GM18858 (cell line): ENCODE measurements at regions not wholly inside any gene's neighbourhood (a gene's known extent, or its start where the extent isn't known, plus 50 kb on each side); places are given as distances from the start of the nearest gene placed in this dataset.
"Not testable (repeated sequence)": the region's sequence is repeated elsewhere in the genome, so short reads cannot be mapped to it uniquely, and the experiment has no call there.

Experiments used
- ATAC-seq: cut with Tn5 transposase; IDR thresholded peaks from one replicate; pipeline ENCODE4 v1.9.1; 2021; ENCODE audit not compliant: unreplicated experiment

DNA sequence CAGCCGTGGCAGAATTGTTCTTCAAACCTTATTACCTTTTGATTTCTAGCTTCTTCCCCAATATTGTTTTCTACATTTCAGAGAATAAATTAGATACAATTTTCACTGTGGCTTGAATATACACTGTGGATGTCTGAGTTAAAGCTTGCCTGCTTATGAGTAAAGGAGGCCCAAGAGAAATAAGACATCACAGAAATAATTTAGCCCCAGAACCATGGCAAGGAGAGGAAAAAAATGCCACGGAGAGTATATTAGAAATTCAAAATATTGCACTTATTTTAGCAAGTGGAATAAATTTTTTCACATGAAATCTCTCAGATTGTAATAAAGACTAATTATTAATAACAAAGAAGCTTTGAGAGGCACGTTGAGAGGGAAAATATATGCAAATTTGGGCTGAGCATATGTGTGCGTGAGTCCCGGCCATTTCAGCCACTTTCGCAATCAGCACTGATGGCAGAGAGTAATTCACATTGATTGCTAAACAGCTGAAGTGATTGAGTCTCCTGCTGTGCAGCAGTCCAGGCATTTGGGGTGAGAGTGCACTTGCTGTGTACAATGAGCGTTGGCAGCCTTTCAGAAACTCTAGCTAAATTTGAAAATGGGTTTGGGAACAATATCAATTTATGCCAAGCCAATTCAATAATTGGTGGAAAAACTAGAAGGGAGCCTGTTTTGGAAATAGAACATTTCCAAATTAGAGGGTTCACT is 596.0 kb downstream of the EPM2A start:
- no peak for ATAC-seq

GRCh38 chr6:145139895-145140294 is 595.4 kb downstream of the EPM2A start:
- ATAC-seq: no peak

- no peak for ATAC-seq
Measured at GRCh38 chr6:145141572-145141971, 593.7 kb downstream of the EPM2A start.

DNA sequence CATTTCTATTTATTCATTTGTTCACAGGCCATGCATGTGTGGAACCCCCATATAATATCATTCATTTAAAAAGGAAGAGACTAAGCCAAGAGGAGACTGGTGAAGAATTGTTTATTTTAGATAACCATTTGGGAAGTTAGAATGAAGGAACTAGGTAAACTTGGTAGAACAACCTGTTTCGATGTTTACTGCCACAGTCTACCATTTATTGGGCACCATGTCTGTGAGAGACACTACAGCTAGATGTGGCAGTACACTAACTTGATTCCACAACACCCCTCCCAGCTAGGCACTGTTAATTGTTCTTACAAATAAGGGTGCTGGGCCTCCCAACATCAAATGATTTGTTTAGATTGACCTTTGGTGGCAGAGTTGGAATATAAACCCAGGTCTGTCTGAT is 592.4 kb downstream of the EPM2A start:
- ATAC-seq: no peak

DNA sequence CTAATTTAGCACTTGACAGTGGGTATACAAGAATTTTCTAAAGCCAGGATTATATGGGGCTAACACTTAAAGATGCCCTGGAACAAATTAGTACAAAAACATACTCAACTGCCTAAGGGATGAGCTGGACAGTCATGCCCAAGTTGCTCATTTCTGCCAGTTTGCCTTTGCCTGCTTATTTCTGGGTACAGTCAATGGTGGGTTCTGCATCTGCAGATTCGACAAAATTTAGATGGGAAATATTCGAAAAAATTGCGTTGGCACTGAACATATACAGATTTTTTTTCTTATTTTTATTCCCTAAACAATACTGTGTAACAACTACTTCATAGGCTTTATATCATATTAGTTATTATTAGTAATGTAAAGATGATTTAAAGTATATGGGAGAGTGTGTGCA is 591.9 kb downstream of the EPM2A start:
- ATAC-seq: no peak

DNA sequence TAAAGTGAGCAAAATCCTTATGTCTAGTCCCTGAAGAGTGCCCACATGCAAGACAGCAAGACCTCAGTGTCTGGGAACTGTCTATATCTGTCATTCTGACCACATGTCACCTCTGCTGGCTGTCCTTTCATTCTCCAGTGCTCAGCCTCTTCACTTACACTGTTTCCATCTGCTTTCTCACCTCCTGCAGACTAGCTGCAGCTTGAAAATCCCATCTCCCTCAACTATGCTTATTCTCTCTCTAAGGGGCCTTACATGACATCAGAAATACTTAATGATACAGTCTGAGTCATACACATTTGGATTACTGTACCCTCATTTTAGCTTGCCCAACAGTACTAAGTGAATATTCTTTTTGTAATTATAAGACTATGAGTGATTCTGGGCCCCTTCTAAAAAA is 587.8 kb downstream of the EPM2A start:
- no peak for ATAC-seq

GRCh38 chr6:145147981-145148749 is 587.2 kb downstream of the EPM2A start:
- peak; percentile 54 for ATAC-seq

GRCh38 chr6:145148776-145149175 is 586.5 kb downstream of the EPM2A start:
- ATAC-seq: no peak

GRCh38 chr6:145151624-145152023 is 583.7 kb downstream of the EPM2A start:
- no peak for ATAC-seq

GRCh38 chr6:145153495-145153894 is 581.8 kb downstream of the EPM2A start:
- ATAC-seq: no peak

DNA sequence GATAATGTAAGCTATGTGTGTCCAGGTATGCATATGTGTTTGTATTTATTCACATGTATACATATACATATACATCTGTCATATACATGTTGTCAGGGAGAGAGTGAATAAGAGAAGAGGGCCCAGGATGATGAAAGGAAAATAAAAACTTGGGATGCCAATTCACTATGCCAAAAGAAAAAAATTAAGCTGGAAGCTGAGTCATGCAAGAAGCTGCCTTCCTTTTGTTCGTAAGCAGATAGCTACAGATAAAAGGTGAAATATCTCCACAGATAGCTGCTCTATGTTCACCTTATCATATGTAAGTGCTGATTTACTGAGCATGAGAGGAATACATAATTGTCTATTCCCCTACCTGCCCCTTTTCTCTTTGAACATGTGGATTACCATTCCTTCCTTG is 579.9 kb downstream of the EPM2A start:
- no peak for ATAC-seq

- no peak for ATAC-seq
Measured at GRCh38 chr6:145155873-145156782, 579.2 kb downstream of the EPM2A start.

- ATAC-seq: not testable (repeated sequence)
Measured at GRCh38 chr6:145158636-145159035, 576.7 kb downstream of the EPM2A start.

DNA sequence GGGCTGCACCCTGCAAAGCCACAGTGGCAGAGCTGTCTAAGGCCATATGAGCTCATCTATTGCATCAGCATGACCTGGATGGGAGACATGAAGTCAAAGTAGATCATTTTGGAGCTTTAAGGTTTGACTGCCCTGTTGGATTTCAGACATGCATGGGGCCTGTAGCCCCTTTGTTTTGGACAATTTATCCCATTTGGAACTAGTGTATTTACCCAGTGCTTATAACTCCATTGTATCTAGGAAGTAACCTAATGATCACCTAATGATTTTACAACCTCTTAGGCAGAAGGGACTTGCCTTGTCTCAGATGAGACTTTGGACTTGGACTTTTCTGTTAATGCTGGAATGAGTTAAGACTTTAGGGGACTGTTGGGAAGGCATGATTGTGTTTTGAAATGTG is 575.4 kb downstream of the EPM2A start:
- no peak for ATAC-seq

DNA sequence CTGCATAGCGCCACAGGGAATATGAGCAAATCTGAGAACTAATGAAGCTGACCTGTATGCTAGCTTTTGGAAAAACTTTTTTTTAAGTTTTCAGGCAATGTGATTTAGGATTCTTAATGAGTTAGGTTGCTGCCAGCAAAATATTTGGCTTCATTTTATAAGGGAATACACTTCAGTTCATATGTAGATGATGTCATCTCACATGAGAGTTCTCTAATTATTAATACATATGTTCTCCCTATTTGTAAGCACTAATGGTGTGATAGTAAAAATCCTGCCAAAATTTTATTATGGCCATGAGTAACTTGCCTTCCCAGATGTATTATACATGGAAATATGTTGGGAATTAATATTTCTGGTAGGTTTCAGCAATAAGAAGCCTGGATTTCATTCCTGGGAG is 573.8 kb downstream of the EPM2A start:
- no peak for ATAC-seq

DNA sequence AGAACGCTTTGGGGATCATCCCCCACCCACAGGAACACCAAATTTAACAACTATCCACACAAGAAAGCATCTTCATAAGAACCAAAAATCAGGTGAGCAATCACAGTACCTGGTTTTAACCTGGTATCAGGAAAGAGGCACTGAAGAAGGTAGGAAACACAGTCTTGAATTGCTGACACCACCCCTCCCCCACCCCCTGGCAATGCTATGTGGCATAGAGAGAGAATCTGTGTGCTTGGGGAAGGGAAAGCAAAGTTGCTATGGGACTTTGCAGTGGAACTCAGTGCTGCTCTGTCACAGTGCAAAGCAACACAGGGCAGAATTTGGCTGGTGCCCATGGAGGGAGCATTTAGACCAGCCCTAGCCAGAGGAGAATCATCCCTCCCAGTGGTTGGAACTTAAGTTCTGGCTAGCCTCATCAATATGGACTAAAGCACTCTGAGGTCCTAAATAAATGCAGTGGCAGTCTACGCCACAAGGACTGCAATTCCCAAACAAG is 565.5 kb downstream of the EPM2A start:
- ATAC-seq: no peak

DNA sequence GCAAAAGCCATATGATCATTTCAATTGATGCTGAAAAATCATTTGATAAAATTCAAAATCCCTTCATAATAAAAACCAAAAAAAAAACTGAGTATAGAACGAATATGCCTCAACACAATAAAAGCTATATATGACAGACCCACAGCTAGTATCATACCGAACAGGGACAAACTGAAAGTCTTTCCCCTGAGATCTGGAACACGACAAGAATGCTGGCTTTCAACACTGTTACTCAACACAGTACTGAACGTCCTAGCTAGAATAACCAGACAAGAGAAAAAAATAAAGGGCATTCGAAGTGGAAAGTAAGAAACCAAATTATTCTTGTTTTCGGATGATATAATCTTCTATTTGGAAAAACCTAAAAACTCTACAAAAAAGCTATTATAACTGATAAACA is 559.9 kb downstream of the EPM2A start:
- ATAC-seq: no peak

DNA sequence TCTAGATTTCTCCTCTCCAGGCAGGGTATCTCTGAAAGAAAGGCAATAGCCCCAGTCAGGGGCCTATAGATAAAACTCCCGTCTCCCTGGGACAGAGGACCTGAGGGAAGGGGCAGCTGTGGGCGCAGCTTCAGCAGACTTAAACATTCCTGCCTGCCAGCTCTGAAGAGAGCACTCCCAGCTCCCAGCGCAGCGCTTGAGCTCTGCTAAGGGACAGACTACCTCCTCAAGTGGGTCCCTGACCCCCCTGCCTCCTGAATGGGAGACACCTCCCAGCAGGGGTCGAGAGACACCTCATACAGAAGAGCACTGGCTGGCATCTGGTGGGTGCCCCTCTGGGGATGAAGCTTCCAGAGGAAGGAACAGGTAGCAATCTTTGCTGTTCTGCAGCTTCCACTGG is 556.9 kb downstream of the EPM2A start:
- ATAC-seq: no peak

GRCh38 chr6:145187491-145188206 is 547.7 kb downstream of the EPM2A start:
- ATAC-seq: no peak

DNA sequence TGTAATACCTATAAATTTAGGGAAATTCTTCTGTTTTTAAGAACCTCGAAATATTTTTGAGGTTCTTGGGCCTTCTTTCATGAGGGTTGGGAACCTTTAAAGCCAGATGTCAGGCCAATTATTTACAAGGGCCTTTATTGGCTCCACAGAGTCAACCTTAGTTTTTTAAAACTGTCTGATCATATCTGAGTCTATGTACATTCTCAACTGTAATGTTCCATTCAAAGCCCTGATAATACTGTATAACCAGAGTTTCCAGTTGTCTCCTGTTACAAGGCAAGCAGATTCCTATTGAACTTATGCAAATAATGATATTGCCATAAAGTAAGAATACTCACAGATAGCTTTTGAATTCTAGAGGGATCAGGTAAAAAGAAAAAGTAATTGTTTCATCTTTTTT is 545.5 kb downstream of the EPM2A start:
- ATAC-seq: no peak

GRCh38 chr6:145194389-145194788 is 540.9 kb downstream of the EPM2A start:
- no peak for ATAC-seq
